ENCODE measurements at regions not wholly inside any gene's neighbourhood (a gene's known extent, or its start where the extent isn't known, plus 50 kb on each side); places are given as distances from the start of the nearest gene placed in this dataset.
A peak's percentile ranks its signal among the peaks of the same experiment; 100 is the strongest.

DNA sequence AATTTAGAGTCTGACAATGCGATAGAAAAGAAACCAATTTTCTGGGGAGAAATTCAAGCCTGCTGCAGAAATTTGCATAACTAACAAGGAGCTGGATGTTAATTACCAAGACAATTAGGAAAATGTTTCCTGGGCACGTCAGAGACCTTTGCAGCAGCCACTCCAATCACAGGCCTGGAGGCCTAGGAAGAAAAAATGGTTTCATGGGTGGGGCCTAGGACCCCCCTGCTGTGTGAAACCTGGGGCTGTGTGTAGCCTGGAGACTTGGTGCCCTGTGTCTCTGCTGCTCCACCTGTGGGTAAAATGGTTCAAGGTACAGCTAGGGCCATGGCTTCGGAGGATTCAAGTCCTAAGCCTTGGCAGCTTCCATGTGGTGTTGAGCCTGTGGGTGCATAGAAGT lies 837.9 kb downstream of the OTOL1 start:
- Histone ChIP-seq H3K4me2 (ENCODE audit: extremely low read depth, insufficient read depth, low read length) (no peak overlapping the region), H3K9me3 (ENCODE audit: control insufficient read depth, insufficient read depth, low read depth, low read length) (no peaks in the 10 kb centered on the region), H3K36me3 (ENCODE audit: control insufficient read depth, insufficient read depth, low read length) (no peaks in the 10 kb centered on the region), H3K27me3 (ENCODE audit: control insufficient read depth, insufficient read depth, low read length) (no peaks in the 10 kb centered on the region), H3K79me2 (ENCODE audit: control insufficient read depth, insufficient read depth, low read length) (no peaks in the 10 kb centered on the region), H3K9ac (ENCODE audit: insufficient read depth, low read length) (no peak overlapping the region), H3K4me3 (replicated peaks in 1 of 4; ENCODE audit: control extremely low read depth in 1 of 4, insufficient read depth in 1 of 4, low read depth in 3 of 4, low read length in 4 of 4) (no peak overlapping the region), H2AFZ (ENCODE audit: low read length) (no peak overlapping the region), H3K4me1 (ENCODE audit: control insufficient read depth, extremely low read depth, insufficient read depth, low read length) (no peaks in the 10 kb centered on the region), H4K20me1 (ENCODE audit: control insufficient read depth, extremely low read depth, insufficient read depth, low read length) (no peaks in the 10 kb centered on the region), H3K27ac (ENCODE audit: insufficient read depth, low read length) (no peak overlapping the region)
- TF ChIP-seq CTCF (conservative IDR thresholded peaks at IDR 0.05 in 1 of 2, IDR thresholded peaks at IDR 0.05 in 1 of 2; ENCODE audit: low read depth in 1 of 2, low read length in 2 of 2): no peak
- TF ChIP-seq EZH2 (IDR thresholded peaks at IDR 0.05; ENCODE audit: low read length, missing control alignments): no peak
- no peak for DNase-seq (ENCODE audit: low read depth in 2 of 2)

DNA sequence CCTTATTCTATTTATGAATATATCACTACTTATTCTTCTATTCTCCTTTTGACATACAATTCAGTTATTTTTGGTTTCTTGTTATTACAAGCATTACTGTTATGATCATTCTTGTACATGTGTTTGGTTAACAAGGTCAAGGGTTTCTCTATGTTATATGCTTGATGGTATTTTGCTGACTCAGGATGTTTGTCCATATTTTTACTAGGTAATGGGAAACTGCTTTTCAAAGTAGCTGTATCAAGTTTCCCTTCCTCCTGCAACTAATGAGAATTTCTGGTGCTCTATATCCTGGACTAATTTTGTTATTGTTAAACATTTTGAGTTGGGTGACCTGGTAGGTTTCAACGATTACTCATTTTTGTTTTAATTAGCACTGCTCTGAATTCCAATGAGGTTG lies 841.0 kb downstream of the OTOL1 start:
- no peak overlapping the region for H3K4me3 ChIP-seq (replicated peaks in 1 of 4; ENCODE audit: control extremely low read depth in 1 of 4, insufficient read depth in 1 of 4, low read depth in 3 of 4, low read length in 4 of 4)
- H3K9me3 ChIP-seq (ENCODE audit: control insufficient read depth, insufficient read depth, low read depth, low read length): no peaks in the 10 kb centered on the region
- no peak for TF ChIP-seq EZH2 (IDR thresholded peaks at IDR 0.05; ENCODE audit: low read length, missing control alignments)
- TF ChIP-seq CTCF (conservative IDR thresholded peaks at IDR 0.05 in 1 of 2, IDR thresholded peaks at IDR 0.05 in 1 of 2; ENCODE audit: low read depth in 1 of 2, low read length in 2 of 2): no peak
- H3K4me1 ChIP-seq (ENCODE audit: control insufficient read depth, extremely low read depth, insufficient read depth, low read length): no peaks in the 10 kb centered on the region
- no peak overlapping the region for H3K27ac ChIP-seq (ENCODE audit: insufficient read depth, low read length)
- no peak overlapping the region for H3K9ac ChIP-seq (ENCODE audit: insufficient read depth, low read length)
- H4K20me1 ChIP-seq (ENCODE audit: control insufficient read depth, extremely low read depth, insufficient read depth, low read length): no peaks in the 10 kb centered on the region
- no peaks in the 10 kb centered on the region for H3K79me2 ChIP-seq (ENCODE audit: control insufficient read depth, insufficient read depth, low read length)
- no peak overlapping the region for H3K4me2 ChIP-seq (ENCODE audit: extremely low read depth, insufficient read depth, low read length)
- DNase-seq (ENCODE audit: low read depth in 2 of 2): peak; percentile 5 to 50
- H2AFZ ChIP-seq (ENCODE audit: low read length): no peak overlapping the region
- H3K36me3 ChIP-seq (ENCODE audit: control insufficient read depth, insufficient read depth, low read length): no peaks in the 10 kb centered on the region
- H3K27me3 ChIP-seq (ENCODE audit: control insufficient read depth, insufficient read depth, low read length): no peaks in the 10 kb centered on the region

GRCh38 chr3:162338514-162338913 lies 841.9 kb downstream of the OTOL1 start:
- peak; percentile 68 to 74 for DNase-seq (ENCODE audit: low read depth in 2 of 2)

More at GRCh38 chr3:162338514-162338913, 841.9 kb downstream of the OTOL1 start:
- no peak overlapping the region for H3K9ac ChIP-seq (ENCODE audit: insufficient read depth, low read length)
- no peaks in the 10 kb centered on the region for H4K20me1 ChIP-seq (ENCODE audit: control insufficient read depth, extremely low read depth, insufficient read depth, low read length)
- H3K9me3 ChIP-seq (ENCODE audit: control insufficient read depth, insufficient read depth, low read depth, low read length): no peaks in the 10 kb centered on the region
- H3K4me3 ChIP-seq (replicated peaks in 1 of 4; ENCODE audit: control extremely low read depth in 1 of 4, insufficient read depth in 1 of 4, low read depth in 3 of 4, low read length in 4 of 4): no peak overlapping the region
- no peak for TF ChIP-seq CTCF (conservative IDR thresholded peaks at IDR 0.05 in 1 of 2, IDR thresholded peaks at IDR 0.05 in 1 of 2; ENCODE audit: low read depth in 1 of 2, low read length in 2 of 2)
- no peak for TF ChIP-seq EZH2 (IDR thresholded peaks at IDR 0.05; ENCODE audit: low read length, missing control alignments)
- no peak overlapping the region for H3K27ac ChIP-seq (ENCODE audit: insufficient read depth, low read length)
- no peaks in the 10 kb centered on the region for H3K79me2 ChIP-seq (ENCODE audit: control insufficient read depth, insufficient read depth, low read length)
- no peaks in the 10 kb centered on the region for H3K4me1 ChIP-seq (ENCODE audit: control insufficient read depth, extremely low read depth, insufficient read depth, low read length)
- no peaks in the 10 kb centered on the region for H3K27me3 ChIP-seq (ENCODE audit: control insufficient read depth, insufficient read depth, low read length)
- H2AFZ ChIP-seq (ENCODE audit: low read length): no peak overlapping the region
- H3K4me2 ChIP-seq (ENCODE audit: extremely low read depth, insufficient read depth, low read length): no peak overlapping the region
- no peaks in the 10 kb centered on the region for H3K36me3 ChIP-seq (ENCODE audit: control insufficient read depth, insufficient read depth, low read length)
